ENCODE measurements at regions not wholly inside any gene's neighbourhood (a gene's known extent, or its start where the extent isn't known, plus 50 kb on each side); places are given as distances from the start of the nearest gene placed in this dataset.

DNA sequence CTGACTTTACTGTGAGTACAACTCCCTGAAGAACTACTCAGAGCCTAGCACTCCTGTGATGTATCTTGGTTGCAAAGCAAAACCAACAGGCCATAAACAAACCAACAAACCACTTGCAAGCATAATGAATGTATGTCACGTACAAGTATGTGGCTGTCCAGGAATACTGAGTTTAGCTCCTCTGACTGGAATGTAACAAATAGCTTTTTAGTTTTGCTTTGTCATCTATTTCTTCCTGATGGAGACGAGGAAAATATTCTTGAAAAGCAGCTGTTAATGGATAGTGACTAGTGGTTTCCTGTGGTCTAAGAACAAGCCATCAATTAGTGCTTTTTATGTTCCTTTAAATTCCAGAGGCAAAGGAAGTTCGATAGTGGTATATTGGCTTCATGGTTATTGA is 101.9 kb upstream of the LY86 start:
- 57% methylated on average over 3 of the region's 3 CpGs for WGBS
- Histone ChIP-seq H3K9me3 (ENCODE audit: control insufficient read depth in 4 of 4, low read length in 3 of 4) (peaks cover 0 to 6% (median 2%) of the 10 kb centered on the region in 4 donors), H3K4me3 (ENCODE audit: low read depth in 1 of 3, low read length in 3 of 3) (no peak overlapping the region), H3K9ac (ENCODE audit: low read depth in 1 of 2, low read length in 2 of 2) (no peak overlapping the region), H3K36me3 (ENCODE audit: control insufficient read depth in 4 of 4, insufficient read depth in 3 of 4, low read depth in 1 of 4, low read length in 3 of 4) (no peaks in the 10 kb centered on the region), H3K27ac (ENCODE audit: low read depth in 1 of 2, low read length in 2 of 2) (no peak overlapping the region), H3K27me3 (ENCODE audit: control insufficient read depth in 4 of 4, insufficient read depth in 4 of 4, low read length in 3 of 4) (no peaks in the 10 kb centered on the region), H3K4me1 (ENCODE audit: control insufficient read depth in 4 of 4, insufficient read depth in 4 of 4, low read length in 3 of 4) (no peaks in the 10 kb centered on the region)
- no peak for TF ChIP-seq EGR1 (IDR thresholded peaks at IDR 0.05; ENCODE audit: low read depth in 2 of 2)
- TF ChIP-seq, protein P1, sequence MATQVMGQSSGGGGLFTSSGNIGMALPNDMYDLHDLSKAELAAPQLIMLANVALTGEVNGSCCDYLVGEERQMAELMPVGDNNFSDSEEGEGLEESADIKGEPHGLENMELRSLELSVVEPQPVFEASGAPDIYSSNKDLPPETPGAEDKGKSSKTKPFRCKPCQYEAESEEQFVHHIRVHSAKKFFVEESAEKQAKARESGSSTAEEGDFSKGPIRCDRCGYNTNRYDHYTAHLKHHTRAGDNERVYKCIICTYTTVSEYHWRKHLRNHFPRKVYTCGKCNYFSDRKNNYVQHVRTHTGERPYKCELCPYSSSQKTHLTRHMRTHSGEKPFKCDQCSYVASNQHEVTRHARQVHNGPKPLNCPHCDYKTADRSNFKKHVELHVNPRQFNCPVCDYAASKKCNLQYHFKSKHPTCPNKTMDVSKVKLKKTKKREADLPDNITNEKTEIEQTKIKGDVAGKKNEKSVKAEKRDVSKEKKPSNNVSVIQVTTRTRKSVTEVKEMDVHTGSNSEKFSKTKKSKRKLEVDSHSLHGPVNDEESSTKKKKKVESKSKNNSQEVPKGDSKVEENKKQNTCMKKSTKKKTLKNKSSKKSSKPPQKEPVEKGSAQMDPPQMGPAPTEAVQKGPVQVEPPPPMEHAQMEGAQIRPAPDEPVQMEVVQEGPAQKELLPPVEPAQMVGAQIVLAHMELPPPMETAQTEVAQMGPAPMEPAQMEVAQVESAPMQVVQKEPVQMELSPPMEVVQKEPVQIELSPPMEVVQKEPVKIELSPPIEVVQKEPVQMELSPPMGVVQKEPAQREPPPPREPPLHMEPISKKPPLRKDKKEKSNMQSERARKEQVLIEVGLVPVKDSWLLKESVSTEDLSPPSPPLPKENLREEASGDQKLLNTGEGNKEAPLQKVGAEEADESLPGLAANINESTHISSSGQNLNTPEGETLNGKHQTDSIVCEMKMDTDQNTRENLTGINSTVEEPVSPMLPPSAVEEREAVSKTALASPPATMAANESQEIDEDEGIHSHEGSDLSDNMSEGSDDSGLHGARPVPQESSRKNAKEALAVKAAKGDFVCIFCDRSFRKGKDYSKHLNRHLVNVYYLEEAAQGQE (IDR thresholded peaks at IDR 0.05), result no peak
- TF ChIP-seq RAD21 (IDR thresholded peaks at IDR 0.05), result no peak
- no peak for TF ChIP-seq SP1 (IDR thresholded peaks at IDR 0.05)
- no peak for TF ChIP-seq ATF3 (IDR thresholded peaks at IDR 0.05)
- TF ChIP-seq ZBTB33 (IDR thresholded peaks at IDR 0.05), result no peak
- TF ChIP-seq JUND (IDR thresholded peaks at IDR 0.05), result no peak
- TF ChIP-seq, protein P2, sequence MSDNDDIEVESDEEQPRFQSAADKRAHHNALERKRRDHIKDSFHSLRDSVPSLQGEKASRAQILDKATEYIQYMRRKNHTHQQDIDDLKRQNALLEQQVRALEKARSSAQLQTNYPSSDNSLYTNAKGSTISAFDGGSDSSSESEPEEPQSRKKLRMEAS (IDR thresholded peaks at IDR 0.05), result no peak
- TF ChIP-seq YY1 (IDR thresholded peaks at IDR 0.05), result no peak
- no peak for TF ChIP-seq HNF4A (conservative IDR thresholded peaks at IDR 0.05)
- TF ChIP-seq RXRA (IDR thresholded peaks at IDR 0.05), result no peak
- TF ChIP-seq FOXA1 (IDR thresholded peaks at IDR 0.05), result no peak
- TF ChIP-seq GABPA (IDR thresholded peaks at IDR 0.05 in 1 of 2, conservative IDR thresholded peaks at IDR 0.05 in 1 of 2), result no peak
- no peak for TF ChIP-seq FOXA2 (IDR thresholded peaks at IDR 0.05)
- TF ChIP-seq TAF1 (conservative IDR thresholded peaks at IDR 0.05), result no peak
- TF ChIP-seq HNF4G (IDR thresholded peaks at IDR 0.05), result no peak
- no peak for DNase-seq (ENCODE audit: low spot score)

DNA sequence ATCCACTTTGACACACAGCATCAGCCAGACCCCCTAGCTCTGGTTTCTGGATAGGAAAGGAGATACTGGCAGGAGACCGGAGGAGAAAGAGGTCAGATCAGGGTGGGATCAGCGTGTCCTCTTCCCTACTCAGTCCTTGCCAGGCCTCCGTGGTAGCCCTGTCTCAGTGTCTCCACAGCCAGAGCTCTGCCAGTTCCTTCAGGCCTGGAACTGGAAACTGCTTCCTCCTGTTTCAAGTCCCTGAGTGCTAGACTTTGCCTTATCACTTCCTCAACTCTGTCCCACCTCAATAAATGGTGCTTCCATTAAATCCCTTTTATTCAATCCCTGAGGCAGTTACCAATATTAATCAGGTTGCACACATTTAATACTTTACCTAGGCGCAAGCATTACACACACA is 96.8 kb upstream of the LY86 start:
- DNase-seq (ENCODE audit: low spot score), result no peak
- no peaks in the 10 kb centered on the region for H3K27me3 ChIP-seq (ENCODE audit: control insufficient read depth in 4 of 4, insufficient read depth in 4 of 4, low read length in 3 of 4)
- no peak overlapping the region for H3K9ac ChIP-seq (ENCODE audit: low read depth in 1 of 2, low read length in 2 of 2)
- no peaks in the 10 kb centered on the region for H3K36me3 ChIP-seq (ENCODE audit: control insufficient read depth in 4 of 4, insufficient read depth in 3 of 4, low read depth in 1 of 4, low read length in 3 of 4)
- H3K9me3 ChIP-seq (ENCODE audit: control insufficient read depth in 4 of 4, low read length in 3 of 4), result no peaks in the 10 kb centered on the region
- no peak overlapping the region for H3K4me3 ChIP-seq (ENCODE audit: low read depth in 1 of 3, low read length in 3 of 3)
- H3K27ac ChIP-seq (ENCODE audit: low read depth in 1 of 2, low read length in 2 of 2), result no peak overlapping the region
- 87% methylated on average over 4 of the region's 4 CpGs for WGBS
- H3K4me1 ChIP-seq (ENCODE audit: control insufficient read depth in 4 of 4, insufficient read depth in 4 of 4, low read length in 3 of 4), result no peaks in the 10 kb centered on the region
- TF ChIP-seq FOXA2 (IDR thresholded peaks at IDR 0.05), result no peak
- no peak for TF ChIP-seq HNF4G (IDR thresholded peaks at IDR 0.05)
- no peak for TF ChIP-seq EGR1 (IDR thresholded peaks at IDR 0.05; ENCODE audit: low read depth in 2 of 2)
- no peak for TF ChIP-seq CTCF (IDR thresholded peaks at IDR 0.05; ENCODE audit: low read depth, low read length, missing input control)
- TF ChIP-seq, protein P1 (IDR thresholded peaks at IDR 0.05), result no peak
- no peak for TF ChIP-seq YY1 (IDR thresholded peaks at IDR 0.05)
- TF ChIP-seq JUND (IDR thresholded peaks at IDR 0.05), result no peak
- TF ChIP-seq SP1 (IDR thresholded peaks at IDR 0.05), result no peak
- no peak for TF ChIP-seq ZBTB33 (IDR thresholded peaks at IDR 0.05)
- no peak for TF ChIP-seq NR2F2 (IDR thresholded peaks at IDR 0.05)
- TF ChIP-seq TAF1 (conservative IDR thresholded peaks at IDR 0.05), result no peak
- TF ChIP-seq RXRA (IDR thresholded peaks at IDR 0.05), result no peak
- TF ChIP-seq FOXA1 (IDR thresholded peaks at IDR 0.05), result no peak
- TF ChIP-seq, protein P2 (IDR thresholded peaks at IDR 0.05), result no peak
- TF ChIP-seq HNF4A (conservative IDR thresholded peaks at IDR 0.05), result no peak

All from liver (tissue), 8 donors.